Lung (tissue), 11 donors: ENCODE measurements at regions not wholly inside any gene's neighbourhood (a gene's known extent, or its start where the extent isn't known, plus 50 kb on each side); places are given as distances from the start of the nearest gene placed in this dataset.
A peak's percentile ranks its signal among the peaks of the same experiment; 100 is the strongest.

Experiments used
- ATAC-seq: fragments of 200-7000 bp; cut with Tn5 transposase; one replicate; pipeline ENCODE4 v1.9.1; 2020; ENCODE audit warnings: moderate number of reproducible peaks; ENCODE audit not compliant: insufficient read depth, low FRiP score
- DNase-seq, 3 donors: peaks; one replicate each; pipeline ENCODE4 v3.0.0-alpha.2; 2013 to 2017
- H3K27ac ChIP-seq, 2 donors: one replicate each; pipeline ENCODE4 v1.5.1; 2013; ENCODE audit warnings: mild to moderate bottlenecking in 2 of 2, moderate library complexity in 2 of 2, control low read depth in 1 of 2, inconsistent platforms in 1 of 2, low read depth in 1 of 2, low read length in 1 of 2
- H3K27me3 ChIP-seq, 3 donors: one replicate each; pipeline ENCODE4 v1.5.1; 2013; ENCODE audit warnings: low read length in 2 of 3; ENCODE audit not compliant: control insufficient read depth in 3 of 3, insufficient read depth in 3 of 3
- H3K36me3 ChIP-seq, 4 donors: one replicate each; pipeline ENCODE4 v1.5.1; 2013; ENCODE audit warnings: low read length in 4 of 4, mild to moderate bottlenecking in 1 of 4, moderate library complexity in 1 of 4; ENCODE audit not compliant: control insufficient read depth in 4 of 4, insufficient read depth in 4 of 4
- H3K4me1 ChIP-seq, 5 donors: one replicate each; pipeline ENCODE4 v1.5.1; 2013; ENCODE audit warnings: low read length in 5 of 5, mild to moderate bottlenecking in 2 of 5, moderate library complexity in 1 of 5; ENCODE audit not compliant: control insufficient read depth in 5 of 5, insufficient read depth in 5 of 5
- H3K4me3 ChIP-seq: one replicate; pipeline ENCODE4 v1.5.1; 2013; ENCODE audit warnings: mild to moderate bottlenecking, control low read depth, moderate library complexity
- H3K9ac ChIP-seq, 2 donors: one replicate each; pipeline ENCODE4 v1.5.1; 2013; ENCODE audit warnings: low read length in 2 of 2, control low read depth in 1 of 2; ENCODE audit not compliant: insufficient read depth in 1 of 2
- H3K9me3 ChIP-seq, 4 donors: one replicate each; pipeline ENCODE4 v1.5.1; 2013; ENCODE audit warnings: low read length in 3 of 4, mild to moderate bottlenecking in 1 of 4, moderate library complexity in 1 of 4; ENCODE audit not compliant: control insufficient read depth in 4 of 4, insufficient read depth in 3 of 4
- WGBS, 2 donors: extraction: QIAGEN DNeasy Blood & Tissue Kit; methylation state at CpG; one replicate each; pipeline ENCODE4 v1.1.7; 2013; 5-methylcytosine and 5-hydroxymethylcytosine counted together
- TF ChIP-seq, protein P1 (sequence below): IDR thresholded peaks from 2 replicates; pipeline ENCODE4 v1.5.1; 2012; ENCODE audit warnings: mild to moderate bottlenecking; ENCODE audit errors: control extremely low read depth, extremely low read depth
- donor health status: control.
- donor health status: control.
- donor health status: Bipolar disorder and iron deficiency.
- donor health status: healthy.
- donor health status: DM: yes; HTN: yes; CAD: no.

DNA sequence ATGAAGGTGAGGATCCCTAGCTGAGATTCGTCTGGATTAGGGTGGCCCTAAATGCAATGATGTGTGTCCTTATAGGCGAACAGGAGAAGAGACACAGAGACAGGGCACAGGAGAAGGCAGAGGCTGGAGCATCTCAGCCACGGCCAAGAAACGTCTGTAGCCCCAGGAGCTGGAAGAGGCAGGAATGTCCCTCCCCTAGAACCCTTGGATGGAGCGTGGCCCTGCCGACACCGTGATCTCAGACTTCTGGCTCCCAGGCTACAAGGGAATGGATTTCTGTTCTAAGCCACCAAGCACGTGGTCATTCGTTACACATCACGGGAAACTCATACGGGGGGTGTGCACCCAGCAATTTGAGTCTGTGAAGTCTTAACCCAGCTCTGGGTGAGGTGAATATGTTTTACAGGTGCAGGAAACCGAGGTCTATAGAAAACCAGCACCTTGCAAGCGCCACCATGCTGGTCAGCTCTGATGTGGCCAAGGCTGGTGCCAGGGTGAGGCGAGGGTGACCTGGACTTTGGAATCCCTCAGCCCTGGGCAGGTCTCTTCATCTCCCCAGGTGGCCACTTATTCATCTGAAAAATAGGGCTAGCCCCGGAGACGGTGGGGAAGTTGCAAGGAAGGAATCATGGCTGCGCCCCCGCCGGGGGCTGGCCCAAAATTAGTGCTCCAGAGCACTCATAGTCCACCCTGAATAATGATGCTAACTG is 89.5 kb upstream of the FGF3 start:
- WGBS, 2 donors = 70 to 82% methylated on average over 19 of the region's 19 CpGs
- Histone ChIP-seq H3K27ac (no peak overlapping the region), H3K36me3 (no peaks in the 10 kb centered on the region), H3K27me3 (no peaks in the 10 kb centered on the region), H3K9me3 (no peaks in the 10 kb centered on the region), H3K9ac (no peak overlapping the region), H3K4me1 (peaks cover 0 to 4% (median 0%) of the 10 kb centered on the region in 5 donors), H3K4me3 (no peak overlapping the region)
- DNase-seq (no peak), ATAC-seq (no peak)
- TF ChIP-seq, protein P1, sequence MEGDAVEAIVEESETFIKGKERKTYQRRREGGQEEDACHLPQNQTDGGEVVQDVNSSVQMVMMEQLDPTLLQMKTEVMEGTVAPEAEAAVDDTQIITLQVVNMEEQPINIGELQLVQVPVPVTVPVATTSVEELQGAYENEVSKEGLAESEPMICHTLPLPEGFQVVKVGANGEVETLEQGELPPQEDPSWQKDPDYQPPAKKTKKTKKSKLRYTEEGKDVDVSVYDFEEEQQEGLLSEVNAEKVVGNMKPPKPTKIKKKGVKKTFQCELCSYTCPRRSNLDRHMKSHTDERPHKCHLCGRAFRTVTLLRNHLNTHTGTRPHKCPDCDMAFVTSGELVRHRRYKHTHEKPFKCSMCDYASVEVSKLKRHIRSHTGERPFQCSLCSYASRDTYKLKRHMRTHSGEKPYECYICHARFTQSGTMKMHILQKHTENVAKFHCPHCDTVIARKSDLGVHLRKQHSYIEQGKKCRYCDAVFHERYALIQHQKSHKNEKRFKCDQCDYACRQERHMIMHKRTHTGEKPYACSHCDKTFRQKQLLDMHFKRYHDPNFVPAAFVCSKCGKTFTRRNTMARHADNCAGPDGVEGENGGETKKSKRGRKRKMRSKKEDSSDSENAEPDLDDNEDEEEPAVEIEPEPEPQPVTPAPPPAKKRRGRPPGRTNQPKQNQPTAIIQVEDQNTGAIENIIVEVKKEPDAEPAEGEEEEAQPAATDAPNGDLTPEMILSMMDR = no peak

DNA sequence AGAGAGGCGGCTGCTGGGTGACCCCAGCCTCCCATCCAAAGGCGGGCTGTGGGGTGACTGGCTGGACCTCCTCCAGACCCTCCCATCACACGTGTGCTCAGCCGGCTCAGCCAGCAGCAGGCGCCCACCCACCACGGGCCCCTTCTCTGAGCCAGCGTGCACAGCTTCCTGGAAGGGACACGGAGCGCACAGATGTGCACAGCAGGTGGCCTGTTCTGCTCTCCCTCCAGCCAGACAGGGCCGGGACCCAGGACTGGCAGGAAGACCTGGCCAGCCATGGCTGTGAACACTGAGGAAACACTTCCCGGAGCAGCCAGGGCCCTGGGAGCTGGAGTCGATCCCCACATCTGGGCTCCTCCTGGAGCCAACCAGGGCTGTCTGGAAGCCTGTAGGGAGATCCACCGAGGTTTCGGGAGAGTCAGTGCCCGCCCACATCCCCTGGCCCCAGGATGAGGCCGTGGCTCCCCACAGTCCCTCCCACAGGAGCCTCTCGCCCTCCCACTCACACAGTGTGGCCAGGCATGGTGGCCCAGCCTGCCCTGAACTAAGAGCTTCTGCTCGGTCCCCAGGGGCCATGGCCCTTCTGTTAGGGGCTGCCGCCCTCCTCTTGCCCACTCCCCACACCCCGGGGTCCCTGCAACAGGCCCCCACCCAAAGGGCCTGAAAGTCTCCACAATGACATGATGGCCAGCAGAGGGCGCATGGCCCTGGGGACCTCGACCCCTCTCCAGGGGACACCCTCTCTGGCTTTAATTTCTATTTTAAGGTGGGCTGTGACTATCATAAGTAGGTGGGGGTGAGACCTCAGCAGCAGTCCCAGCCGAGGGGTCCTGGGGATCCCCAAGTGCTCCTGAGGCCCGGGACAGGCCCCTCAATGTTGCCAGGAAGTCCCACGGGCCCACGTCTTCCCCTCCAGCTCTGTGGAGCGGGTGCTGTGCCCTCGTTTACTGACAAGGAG is 90.6 kb upstream of the FGF3 start:
- no peak overlapping the region for H3K4me3 ChIP-seq
- no peaks in the 10 kb centered on the region for H3K9me3 ChIP-seq
- 45 to 47% methylated on average over 26 to 28 of the region's 28 CpGs for WGBS, 2 donors
- TF ChIP-seq, protein P1 = peak; percentile 4
- ATAC-seq = no peak
- H3K27me3 ChIP-seq = no peaks in the 10 kb centered on the region
- no peak overlapping the region for H3K9ac ChIP-seq
- no peaks in the 10 kb centered on the region for H3K36me3 ChIP-seq
- H3K4me1 ChIP-seq = peaks cover 0 to 4% (median 0%) of the 10 kb centered on the region in 5 donors
- DNase-seq = no peak
- H3K27ac ChIP-seq = no peak overlapping the region

DNA sequence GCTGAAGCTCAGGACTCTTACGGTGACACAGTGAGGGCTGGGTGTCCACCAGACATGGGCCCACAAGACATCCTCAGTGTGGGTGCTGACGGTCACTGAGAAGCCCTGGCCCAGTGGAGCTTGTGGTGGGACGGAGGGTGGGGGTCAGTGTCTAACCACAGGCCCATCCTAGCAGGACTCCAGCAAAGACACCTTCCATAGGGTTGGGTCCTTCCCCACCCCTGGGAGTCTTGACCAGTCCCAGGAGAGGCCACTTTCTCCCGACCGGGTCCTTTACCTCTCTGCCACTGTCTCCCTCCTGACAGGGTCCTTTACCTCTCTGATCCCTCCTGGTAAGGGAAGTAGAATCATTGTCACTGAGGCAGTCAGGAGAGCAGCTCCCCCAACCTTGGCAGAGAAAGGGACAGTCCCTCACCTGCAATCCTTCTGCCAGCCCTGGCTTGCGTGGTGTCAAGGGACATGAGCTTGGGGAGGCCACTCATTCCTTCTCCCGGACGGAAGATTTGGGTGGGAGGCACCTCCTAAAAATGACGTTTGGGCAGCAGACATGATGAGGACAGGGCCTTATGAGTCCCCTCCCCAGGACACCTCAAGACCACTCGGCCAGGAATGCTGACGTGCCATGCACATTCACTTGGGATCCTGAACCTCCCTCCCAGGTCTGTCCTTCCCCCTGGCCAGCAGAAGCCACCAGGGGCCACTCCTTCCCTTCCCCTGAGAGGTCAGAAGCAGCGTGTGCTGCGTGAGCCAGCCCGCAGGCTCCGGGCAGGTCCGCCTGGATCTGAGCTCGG is 91.5 kb upstream of the FGF3 start:
- DNase-seq (no peak), ATAC-seq (no peak)

More for the DNA sequence above, 91.5 kb upstream of the FGF3 start:
- TF ChIP-seq, protein P1 = no peak
- Histone ChIP-seq H3K27me3 (no peaks in the 10 kb centered on the region), H3K9me3 (no peaks in the 10 kb centered on the region), H3K36me3 (no peaks in the 10 kb centered on the region), H3K9ac (no peak overlapping the region), H3K27ac (no peak overlapping the region), H3K4me1 (peaks cover 0 to 12% (median 6%) of the 10 kb centered on the region in 5 donors), H3K4me3 (no peak overlapping the region)
- 75 to 83% methylated on average over 17 of the region's 17 CpGs for WGBS, 2 donors
